NCI-H774 (cell line): ENCODE measurements at regions not wholly inside any gene's neighbourhood (a gene's known extent, or its start where the extent isn't known, plus 50 kb on each side); places are given as distances from the start of the nearest gene placed in this dataset.
"Not testable (repeated sequence)": the region's sequence is repeated elsewhere in the genome, so short reads cannot be mapped to it uniquely, and the experiment has no call there.

Experiments used
- DNase-seq: peaks from one replicate; lab custom pipeline; 2025; lab: John Stamatoyannopoulos, UW

GRCh38 chr22:19599626-19600243 is 75.5 kb upstream of the CLDN5 start:
- no peak for DNase-seq

GRCh38 chr22:19603346-19603745 is 79.1 kb upstream of the CLDN5 start:
- DNase-seq, result not testable (repeated sequence)

- DNase-seq, result no peak
These were observed 79.6 kb upstream of the CLDN5 start for GRCh38 chr22:19603767-19604166.

GRCh38 chr22:19604711-19605268 is 80.6 kb upstream of the CLDN5 start:
- no peak for DNase-seq

DNA sequence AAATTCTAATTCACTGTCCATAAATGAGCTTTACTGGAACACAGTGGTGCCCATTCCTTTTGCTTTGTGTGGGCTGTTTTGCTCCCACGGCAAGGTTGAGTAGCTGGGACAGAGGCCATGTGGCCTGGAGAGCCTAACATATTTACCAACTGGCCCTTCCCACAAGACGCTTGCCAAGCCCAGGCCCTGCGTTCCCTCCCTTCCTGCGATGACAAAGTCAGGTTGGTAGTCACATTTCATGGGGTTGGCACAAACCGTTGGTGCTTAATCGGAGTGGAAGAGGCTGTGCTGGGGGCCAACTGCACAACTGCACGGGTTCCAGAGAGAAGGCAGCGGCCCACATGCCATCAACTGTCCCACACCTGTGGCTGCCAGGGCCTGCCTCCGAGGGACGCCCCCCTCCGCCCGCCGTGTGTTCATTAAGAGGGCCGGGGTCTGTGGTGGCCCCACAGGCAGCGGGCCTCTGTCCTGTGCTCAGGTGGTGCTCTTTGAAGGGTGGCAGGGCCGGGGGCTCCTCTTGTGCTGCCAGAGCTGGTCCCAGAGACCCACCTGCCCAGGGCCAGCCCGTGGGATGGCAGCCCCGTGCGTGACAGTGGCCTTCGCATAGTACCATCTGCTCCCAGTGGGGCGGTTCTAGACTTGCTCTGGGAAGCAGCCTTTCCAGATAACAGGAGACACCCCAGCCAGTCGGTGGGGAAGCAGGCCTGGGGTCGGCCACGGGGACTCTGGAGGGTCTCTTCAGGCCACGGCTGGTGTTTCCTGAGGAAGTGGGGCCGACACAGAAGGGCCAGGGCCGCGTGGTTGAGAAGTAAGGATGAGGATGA is 81.5 kb upstream of the CLDN5 start:
- DNase-seq, result no peak

DNA sequence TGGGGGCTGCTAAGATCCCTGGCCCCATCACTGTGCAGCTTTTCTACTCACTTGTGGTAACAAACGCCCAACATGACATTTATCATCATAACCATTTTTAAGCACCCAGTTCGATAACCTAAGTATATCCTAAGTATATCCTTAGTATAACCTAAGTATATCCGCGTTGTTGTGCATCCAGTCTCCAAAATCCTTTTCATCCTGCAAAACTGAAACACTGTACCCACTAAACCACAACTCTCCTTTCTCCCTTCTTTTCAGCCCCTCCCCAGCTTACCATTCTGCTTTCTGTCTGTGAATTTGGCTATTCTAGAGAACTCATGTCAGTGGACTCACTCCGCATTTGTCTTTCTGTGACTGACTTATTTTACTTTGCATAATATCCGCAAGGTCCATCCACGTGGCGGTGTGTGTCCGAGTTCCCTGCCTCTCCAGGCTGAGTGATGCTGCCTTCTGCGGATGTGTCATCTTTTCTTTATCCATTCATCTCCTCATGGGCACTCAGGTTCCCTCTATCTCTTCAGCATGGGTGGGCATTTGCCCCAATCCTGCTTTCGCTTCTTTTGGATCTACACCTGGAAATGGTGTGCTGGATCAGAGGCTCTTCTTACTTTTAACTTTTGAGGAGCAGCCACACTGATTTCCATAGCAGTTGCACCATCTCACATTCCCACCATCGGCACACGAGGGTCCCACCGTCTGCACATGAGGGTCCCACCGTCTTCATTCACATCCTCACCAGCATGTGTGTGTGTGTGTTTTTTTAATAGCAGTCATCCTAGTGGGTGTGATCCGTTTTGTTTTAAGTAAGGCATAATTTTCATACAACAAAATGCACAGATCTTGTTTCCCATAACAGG is 82.4 kb upstream of the CLDN5 start:
- no peak for DNase-seq

DNA sequence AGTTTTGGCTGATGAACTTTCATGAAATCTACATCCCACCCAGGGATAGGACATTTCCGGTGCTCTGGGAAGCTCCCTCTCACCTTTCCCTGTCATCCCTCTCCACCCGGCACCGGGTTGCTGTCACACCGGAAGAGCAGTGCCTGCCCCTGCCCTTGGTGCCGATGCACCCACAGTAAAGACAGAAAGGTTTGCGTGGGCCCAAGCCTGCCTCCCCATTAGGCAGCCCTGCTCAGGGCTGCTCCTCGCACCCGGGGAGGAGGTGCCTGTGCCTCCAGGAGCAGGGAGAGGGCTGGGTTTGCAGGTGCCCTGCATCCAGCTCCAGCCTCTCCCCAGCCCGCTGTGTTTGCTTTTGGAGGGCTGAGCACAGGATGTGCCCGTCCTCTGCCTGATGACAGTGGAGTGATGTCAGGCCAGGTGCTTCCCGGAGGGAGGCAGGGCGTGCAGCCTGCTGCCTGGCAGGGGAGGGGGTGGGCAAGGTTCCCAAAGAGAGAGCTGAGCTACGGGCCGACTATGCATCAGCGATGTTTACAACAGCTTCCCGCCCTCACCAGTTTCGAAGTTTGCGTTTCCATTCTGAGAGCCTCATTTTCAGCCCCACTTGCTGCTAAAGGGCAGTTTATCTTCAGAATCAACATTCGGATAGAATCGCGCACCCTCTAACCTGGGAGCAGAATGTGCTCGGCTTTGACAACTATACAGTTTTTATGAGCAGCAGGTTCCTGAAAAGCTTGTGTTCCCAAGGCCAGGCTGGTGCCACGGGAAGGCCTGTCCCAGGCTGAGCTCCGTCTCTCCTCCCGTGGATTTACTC is 83.2 kb upstream of the CLDN5 start:
- peak; percentile 81 for DNase-seq

DNA sequence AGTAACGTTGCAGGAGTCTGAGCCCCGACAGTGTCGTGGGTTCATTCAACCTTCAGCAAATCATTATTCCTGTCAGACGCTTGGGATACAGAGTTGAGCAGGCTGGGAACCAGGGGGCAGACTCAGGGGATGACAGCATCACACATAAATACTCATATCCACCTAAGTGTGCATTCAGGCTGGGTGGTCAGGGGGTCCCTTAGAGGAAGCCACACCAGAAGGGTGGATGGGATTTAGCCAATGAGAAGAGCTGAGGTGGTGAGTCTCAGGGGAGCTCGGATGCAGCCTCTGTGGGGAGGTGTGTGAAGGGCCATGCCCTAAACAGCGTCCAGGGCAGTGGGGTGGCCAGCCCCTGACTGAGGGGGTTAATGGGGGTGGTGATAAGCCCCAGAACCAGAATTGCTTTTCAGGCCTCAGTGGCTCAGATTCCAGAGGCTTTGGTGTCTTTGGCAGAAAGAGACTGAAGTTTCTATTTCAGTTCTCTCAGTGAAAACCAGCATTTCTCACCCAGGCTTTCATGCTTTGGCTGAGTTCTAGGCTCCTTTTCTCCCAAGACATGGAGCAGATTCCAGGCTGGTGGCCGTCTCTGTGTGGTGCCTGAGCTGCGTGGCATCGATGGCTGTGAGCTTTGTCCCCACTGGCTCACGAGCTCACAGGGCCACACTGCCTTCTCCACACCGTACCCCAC is 83.9 kb upstream of the CLDN5 start:
- DNase-seq, result no peak

DNA sequence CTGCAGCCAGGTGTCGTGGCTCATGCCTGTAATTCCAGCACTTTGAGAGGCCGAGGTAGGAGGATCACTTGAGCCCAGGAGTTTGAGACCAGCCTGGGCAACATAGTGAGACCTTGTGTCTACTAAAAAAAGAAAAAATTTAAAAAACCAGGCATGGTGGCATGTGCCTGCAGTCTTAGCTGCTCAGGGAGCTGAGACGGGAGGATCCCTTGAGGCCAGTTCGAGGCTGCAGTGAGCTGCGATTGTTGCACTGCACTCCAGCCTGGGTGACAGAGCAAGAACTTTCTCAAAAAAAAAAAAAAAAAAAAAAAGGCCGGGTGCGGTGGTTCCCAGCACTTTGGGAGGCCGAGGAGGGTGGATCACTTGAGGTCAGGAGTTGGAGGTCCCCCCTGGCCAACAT is 85.5 kb upstream of the CLDN5 start:
- DNase-seq, result not testable (repeated sequence)

DNA sequence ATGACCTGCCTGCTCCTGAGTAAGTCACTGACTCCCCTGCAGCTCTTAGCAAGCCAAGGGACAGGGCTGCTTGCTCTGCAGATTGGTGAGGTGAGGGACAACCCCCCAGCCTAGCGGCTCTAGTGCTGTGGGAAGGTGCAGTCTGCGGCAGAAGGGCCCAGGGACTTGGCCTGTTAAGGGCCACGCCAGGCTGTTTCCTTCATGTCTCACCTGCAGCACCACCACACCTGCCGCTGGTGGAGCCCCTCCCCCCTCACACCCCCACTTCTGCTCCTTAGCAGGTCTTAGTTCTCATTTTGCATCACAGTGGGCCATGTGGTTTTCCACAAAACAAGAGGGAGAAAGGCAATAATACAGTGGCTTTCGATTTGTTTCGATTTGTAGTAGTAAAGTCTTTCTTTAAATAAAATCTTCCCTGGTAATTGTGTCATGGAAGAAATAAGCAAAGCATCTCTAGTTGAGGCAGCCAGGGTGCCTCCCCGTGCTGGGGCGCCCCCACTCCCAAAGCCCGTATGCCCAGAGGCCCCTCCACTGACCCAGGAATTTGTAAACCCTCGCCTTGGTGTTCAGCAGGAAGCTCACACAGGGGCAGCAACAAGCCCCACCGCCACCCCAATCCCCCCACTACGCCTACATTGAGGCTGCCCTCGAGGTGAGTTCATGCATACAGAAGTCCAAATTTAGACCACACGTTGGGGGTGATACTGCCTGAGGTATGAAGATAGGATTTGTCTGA is 86.5 kb upstream of the CLDN5 start:
- no peak for DNase-seq

GRCh38 chr22:19611590-19611989 is 87.4 kb upstream of the CLDN5 start:
- DNase-seq, result no peak

DNA sequence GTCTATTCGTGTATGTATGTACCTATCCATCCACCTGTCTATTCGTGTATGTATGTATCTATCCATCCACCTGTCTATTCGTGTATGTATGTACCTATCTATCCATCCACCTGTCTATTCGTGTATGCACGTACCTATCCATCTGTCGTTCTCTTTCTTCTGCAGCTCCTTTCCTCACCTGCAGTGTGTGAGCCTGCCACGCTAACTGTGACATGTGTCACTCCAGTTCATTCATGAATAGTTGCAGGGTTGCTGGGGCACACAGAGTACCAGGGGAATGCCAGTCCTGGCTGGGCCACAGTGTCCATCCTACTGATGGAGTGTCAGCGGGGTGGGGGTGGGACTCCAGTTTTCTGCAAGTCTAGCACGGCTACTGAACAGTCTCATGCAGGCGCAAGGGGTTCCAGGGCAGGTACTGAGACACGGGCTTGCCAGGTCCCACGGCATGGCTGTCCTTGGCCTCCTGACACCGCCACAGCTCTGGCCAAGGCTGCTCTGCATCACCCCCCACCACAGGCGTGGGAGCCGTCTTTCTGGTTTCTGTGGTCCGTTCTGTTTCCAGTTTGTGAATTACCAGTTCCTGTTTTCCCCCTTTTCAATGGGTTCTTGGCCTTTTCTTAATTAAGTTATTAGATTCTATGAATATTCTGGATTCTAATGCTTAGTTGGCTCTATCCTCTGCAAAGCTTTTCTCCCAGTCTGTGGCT is 88.8 kb upstream of the CLDN5 start:
- no peak for DNase-seq

GRCh38 chr22:19614536-19614863 is 90.3 kb upstream of the CLDN5 start:
- no peak for DNase-seq

GRCh38 chr22:19615001-19615461 is 90.8 kb upstream of the CLDN5 start:
- DNase-seq, result no peak

DNA sequence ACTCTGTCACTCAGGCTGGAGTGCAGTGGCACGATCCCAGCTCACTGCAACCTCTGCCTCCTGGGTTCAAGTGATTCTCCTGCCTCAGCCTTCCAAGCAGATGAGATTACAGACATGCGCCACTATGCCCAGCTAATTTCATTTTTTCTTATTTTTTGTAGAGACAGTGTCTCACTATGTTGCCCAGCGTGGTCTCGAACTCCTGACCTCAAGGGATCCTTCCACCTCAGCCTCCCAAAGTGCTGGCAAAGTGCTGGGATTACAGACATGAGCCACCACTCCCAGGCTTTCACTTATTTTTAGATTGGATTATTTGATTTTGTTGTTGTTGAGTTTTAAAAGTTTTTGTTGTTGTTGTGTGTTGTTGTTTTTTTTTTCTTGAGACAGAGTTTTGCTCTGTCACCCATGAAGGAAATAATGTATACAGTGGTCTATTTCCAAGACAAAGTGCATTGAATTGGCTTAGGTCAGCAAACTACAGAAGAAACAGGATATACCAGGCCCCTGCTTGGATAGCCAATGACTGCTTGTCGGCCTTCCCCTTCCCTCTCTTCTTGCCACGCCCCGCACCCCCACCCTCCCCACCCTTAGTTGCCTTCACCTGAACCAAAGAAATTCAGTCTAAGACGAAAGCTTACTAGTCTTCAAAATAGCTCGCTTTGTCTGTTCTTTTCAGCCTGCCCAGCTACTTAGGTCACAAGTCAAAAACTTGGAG is 91.8 kb upstream of the CLDN5 start:
- no peak for DNase-seq

GRCh38 chr22:19619144-19620009 is 94.9 kb upstream of the SEPTIN5 start:
- no peak for DNase-seq

- DNase-seq, result no peak
These were observed 93.4 kb upstream of the SEPTIN5 start for GRCh38 chr22:19620742-19621371.
